GM21390 (cell line): ENCODE measurements at regions not wholly inside any gene's neighbourhood (a gene's known extent, or its start where the extent isn't known, plus 50 kb on each side); places are given as distances from the start of the nearest gene placed in this dataset.

Experiments
- ATAC-seq: cut with Tn5 transposase; IDR thresholded peaks from one replicate; pipeline ENCODE4 v1.9.1; 2021; ENCODE audit not compliant: unreplicated experiment

DNA sequence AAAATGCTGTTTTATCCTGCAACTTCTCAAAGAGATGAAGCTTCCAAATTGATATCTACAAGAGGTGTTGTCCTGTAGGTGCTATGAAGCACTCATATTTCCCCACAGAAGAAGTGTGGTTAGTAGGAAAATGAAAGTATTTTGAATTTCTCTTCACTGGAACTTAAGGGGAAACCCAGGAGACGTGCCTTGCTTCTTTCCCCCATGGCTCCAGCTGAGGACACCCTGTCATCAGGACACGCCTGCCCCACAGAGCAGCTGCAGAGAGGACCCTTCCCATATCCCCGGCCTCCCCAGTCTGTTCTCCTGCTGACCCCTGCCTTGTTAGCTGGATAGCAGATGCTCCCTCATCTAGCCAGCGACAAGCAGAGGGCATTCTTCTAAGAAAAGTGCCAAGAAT lies 371.3 kb downstream of the COG6 start:
- ATAC-seq = peak; percentile 37

- no peak for ATAC-seq
Measured at GRCh38 chr13:40028446-40028845, 373.0 kb downstream of the COG6 start.

- ATAC-seq = no peak
Measured at GRCh38 chr13:40031031-40031430, 375.6 kb downstream of the COG6 start.

DNA sequence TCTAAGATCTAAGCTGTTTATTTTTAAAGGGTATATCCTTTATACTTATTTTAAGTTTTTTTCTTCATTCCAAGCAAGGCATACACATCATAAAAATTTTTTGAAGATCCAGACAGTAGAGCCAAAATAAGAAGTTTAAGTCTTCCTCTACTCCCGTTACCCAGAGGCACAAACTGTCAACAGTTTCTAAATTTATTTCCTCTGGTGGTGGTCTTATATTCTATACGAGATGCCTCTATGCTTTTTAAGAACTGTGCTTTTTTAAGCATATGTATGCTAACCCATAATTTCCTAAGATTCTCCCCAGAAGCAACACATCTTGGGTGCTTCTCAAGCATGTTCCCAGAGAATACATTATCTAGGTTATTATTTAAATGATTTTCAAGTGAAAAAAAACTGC lies 383.6 kb downstream of the COG6 start:
- ATAC-seq = no peak

DNA sequence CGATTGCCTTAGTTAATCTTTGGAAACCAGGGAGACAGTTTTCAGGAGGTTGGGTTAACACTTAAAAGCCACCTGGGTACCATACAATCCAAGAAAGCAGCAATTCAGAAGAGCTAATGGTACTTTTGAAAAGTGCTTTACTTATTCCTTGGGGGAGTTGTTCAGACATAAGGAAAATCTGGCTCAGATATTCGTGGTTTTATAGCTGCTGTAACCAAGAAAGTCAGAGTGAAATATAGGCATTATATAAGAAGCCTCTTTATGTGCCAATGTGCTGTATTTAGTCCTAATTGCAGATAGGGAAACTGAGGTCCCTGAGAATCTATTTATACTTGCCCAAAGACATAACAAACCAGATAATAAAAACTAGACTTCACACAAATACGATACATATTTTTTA lies 387.5 kb downstream of the COG6 start:
- ATAC-seq = no peak

DNA sequence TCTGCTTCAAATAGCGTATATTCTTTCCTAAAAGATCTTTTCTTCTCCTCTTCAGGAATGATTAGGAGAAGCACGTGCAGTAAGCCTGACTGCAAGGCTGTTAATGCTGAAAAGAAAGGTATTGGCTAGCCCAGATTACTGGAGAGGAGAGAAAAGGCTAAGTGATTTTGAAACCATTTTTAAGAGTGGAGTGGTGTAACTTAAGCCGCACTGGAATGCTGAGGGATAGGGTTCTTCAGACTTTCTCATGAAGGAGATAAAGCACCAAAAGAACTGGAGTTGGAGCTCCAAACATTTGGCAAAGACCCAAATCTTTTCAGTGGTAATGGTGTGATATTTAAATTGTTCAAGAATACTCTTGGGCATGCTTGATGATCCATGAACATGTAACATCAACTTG lies 388.3 kb downstream of the COG6 start:
- no peak for ATAC-seq

- peak; percentile 96 for ATAC-seq
Measured at GRCh38 chr13:40047322-40047771, 391.9 kb downstream of the COG6 start.

DNA sequence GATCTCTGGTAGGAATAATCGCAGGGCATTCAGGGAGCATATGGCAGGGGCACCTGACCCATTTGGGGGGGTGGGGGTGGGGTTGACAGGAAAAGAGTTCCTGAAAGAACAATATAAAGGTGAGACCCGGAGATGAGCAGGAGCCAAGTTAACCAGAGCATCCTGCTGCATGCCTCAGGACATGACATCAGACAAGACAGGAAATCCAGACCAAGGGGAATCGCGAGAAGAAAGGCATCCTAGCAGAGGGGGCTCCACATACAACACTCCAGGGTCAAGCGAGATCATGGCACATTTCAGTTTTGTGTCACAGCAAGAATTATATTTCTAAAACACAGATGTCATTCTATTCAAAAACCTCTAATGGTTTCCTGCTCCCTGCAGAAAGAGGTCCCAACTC lies 393.1 kb downstream of the COG6 start:
- no peak for ATAC-seq

- no peak for ATAC-seq
Measured at GRCh38 chr13:40052954-40053353, 397.5 kb downstream of the COG6 start.

DNA sequence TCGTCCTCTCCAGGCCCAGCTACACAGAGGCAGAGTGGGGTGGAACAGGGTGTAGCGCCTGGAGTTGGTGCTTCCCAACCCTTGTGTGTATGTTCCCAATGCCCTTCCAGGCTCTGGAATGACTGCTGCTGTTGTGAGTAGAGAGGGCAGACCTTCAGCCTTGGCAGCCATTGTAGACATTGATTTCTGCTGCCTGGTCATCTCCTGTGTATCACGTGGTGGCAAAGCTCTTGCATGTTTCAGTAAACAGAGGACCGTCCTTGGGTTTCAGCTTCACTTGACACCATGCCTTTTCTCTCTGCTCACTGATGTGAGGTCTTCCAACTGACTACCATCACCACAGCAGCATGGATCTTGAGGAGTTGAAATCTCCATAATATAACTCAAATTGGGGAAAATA lies 397.9 kb downstream of the COG6 start:
- ATAC-seq = no peak

DNA sequence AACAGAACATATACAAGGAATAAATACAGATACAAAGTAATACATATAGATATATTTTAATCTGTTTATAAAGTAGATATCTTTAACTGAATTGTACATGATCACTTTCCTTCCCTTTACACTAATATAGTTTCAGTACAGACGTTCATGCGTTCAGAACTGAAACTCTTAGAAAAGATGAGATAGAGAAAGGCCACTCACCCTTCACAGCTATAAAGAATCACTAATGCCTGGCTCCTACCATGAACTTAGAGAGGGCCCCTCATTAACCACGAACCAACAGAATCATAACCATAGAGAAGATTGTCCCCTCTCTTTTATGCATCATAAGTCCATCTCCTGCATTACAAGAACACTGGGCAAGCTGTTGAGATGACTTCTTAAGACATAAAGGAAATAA lies 399.0 kb downstream of the COG6 start:
- peak; percentile 67 for ATAC-seq

GRCh38 chr13:40056898-40057619 lies 401.6 kb downstream of the COG6 start:
- no peak for ATAC-seq

DNA sequence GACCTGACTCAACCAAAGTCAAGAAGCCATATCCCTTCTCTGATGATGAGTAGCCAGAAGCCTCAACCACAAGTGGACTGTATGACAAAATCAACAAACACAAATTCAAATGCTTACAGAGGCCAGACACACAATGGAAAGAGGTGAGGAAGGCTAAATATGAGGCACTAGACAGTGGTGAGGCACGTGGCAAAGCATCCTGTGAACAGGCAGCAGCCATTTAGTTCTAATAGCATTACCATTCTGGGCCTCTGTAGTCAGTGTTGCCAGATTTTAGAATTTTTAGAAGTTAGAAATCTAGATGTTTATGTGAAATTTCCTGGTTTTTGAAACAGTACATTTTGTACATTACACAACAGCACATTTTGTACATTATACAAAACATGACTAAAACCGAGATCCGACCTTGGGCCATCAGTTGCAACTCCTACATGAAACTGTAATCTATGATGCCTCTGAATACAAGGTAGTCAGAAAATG lies 403.3 kb downstream of the COG6 start:
- ATAC-seq = peak; percentile 43

- no peak for ATAC-seq
Measured at GRCh38 chr13:40059540-40060232, 404.2 kb downstream of the COG6 start.

DNA sequence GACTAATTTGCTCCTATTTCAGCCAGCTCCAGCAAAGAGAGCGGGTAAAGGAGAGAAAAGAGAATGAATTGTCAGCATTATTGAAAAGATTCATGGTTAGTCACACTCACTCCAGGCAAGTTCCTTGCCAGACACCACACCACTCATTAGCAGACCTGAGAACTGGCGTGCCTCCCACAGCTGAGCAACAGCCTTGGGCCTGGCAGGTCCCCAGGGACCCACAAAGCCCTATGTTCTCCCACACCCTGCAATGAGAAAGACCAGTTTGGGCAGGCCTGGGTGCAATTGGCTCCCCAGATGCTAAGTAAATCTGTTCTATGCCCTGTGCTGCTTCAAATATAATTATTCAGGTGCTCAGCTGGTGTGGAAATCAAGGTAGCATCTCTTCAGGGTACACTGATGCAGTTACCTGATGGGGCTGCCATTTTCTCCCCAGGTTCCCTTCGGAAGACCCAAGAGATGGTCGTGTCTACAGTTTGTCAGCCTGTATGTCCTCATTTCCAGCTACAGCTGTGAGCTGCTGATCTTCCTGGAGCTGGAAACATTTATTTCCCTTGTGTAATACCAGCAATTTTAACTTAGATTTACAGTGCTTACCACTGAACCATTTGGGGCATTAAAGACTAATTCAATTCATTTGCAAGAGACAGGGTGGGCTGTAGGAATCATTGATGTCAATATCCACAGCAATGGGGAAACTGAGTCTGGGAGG lies 405.0 kb downstream of the COG6 start:
- peak; percentile 76 for ATAC-seq

GRCh38 chr13:40061466-40062450 lies 406.3 kb downstream of the COG6 start:
- ATAC-seq = no peak

DNA sequence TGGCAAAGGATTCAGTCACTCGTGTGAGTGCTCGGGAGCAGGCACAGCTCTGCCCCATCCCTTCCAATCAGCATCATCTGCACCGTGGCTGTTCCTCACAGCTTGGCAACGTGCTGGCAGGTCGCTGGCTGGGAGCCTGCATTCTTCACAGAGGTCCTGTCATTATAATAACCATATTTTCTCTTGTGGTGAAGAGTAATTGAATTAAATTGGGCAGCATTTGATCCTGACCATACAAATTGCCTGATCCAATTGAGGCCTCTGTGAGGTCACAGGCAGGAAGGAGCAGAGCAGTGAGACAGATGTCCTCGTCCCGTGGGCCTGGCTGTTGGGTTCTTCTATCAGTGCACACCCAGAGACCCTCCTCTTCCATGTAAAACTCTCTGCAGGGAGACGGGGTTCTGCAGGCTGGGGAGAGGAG lies 407.8 kb downstream of the COG6 start:
- no peak for ATAC-seq

- no peak for ATAC-seq
Measured at GRCh38 chr13:40063703-40064102, 408.2 kb downstream of the COG6 start.

- ATAC-seq = no peak
Measured at GRCh38 chr13:40064154-40065097, 409.0 kb downstream of the COG6 start.
